ENCODE measurements at regions not wholly inside any gene's neighbourhood (a gene's known extent, or its start where the extent isn't known, plus 50 kb on each side); places are given as distances from the start of the nearest gene placed in this dataset.

DNA sequence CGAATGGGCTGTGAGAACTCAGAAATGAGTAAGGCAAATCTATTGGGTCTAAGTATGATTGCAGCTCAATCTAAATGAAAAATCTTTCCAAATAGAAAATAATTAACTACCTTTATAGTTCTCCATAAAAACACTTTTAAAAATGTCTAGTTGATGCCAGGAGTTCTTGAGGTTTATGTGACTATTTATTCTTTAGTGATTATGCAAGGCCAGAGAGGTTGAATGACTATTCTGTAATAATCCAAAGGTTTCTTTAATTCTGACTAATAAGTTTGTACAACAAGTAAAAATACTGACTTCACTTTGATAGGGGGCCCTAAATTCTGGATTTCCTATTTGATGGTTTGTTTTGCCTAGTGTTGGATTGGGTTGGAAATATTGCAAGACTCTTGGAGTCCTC, 461.2 kb downstream of the EPM2A start:
- Histone ChIP-seq H3K4me3 (ENCODE audit: low read depth, low read length, poor library complexity, severe bottlenecking) (no peak overlapping the region), H3K27ac (ENCODE audit: low read depth, low read length, poor library complexity, severe bottlenecking) (no peak overlapping the region), H3K36me3 (ENCODE audit: insufficient read depth, low read length, poor library complexity, severe bottlenecking) (no peaks in the 10 kb centered on the region), H3K9me3 (ENCODE audit: low read depth, low read length, poor library complexity, severe bottlenecking) (no peaks in the 10 kb centered on the region), H3K27me3 (replicated peaks; ENCODE audit: insufficient read depth, low read depth, low read length, poor library complexity) (no peaks in the 10 kb centered on the region), H3K4me1 (ENCODE audit: insufficient read depth, low read length, poor library complexity, severe bottlenecking) (peaks cover 6% of the 10 kb centered on the region)
- no peak for DNase-seq (ENCODE audit: low spot score)
- POLR2A ChIA-PET (ENCODE audit: low non-redundant PET) = no interaction called here
- BruUV-seq (replicated peaks) = no TSS peak
- CTCF ChIA-PET = interaction anchor here (1.0 kb wide), 1 partner anchor 689 kb away, joined by 3 read pairs; no protein-coding TSS in a partner anchor
- intact Hi-C loops (cut with micrococcal nuclease; ENCODE audit: unreplicated experiment) = no loop called here
- no peak for TF ChIP-seq EZH2 (IDR thresholded peaks at IDR 0.05; ENCODE audit: borderline replicate concordance, low read depth, low read length, poor library complexity, severe bottlenecking)
- TF ChIP-seq, protein P1, sequence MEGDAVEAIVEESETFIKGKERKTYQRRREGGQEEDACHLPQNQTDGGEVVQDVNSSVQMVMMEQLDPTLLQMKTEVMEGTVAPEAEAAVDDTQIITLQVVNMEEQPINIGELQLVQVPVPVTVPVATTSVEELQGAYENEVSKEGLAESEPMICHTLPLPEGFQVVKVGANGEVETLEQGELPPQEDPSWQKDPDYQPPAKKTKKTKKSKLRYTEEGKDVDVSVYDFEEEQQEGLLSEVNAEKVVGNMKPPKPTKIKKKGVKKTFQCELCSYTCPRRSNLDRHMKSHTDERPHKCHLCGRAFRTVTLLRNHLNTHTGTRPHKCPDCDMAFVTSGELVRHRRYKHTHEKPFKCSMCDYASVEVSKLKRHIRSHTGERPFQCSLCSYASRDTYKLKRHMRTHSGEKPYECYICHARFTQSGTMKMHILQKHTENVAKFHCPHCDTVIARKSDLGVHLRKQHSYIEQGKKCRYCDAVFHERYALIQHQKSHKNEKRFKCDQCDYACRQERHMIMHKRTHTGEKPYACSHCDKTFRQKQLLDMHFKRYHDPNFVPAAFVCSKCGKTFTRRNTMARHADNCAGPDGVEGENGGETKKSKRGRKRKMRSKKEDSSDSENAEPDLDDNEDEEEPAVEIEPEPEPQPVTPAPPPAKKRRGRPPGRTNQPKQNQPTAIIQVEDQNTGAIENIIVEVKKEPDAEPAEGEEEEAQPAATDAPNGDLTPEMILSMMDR (conservative IDR thresholded peaks at IDR 0.05; ENCODE audit: low read depth, low read length) = no peak

DNA sequence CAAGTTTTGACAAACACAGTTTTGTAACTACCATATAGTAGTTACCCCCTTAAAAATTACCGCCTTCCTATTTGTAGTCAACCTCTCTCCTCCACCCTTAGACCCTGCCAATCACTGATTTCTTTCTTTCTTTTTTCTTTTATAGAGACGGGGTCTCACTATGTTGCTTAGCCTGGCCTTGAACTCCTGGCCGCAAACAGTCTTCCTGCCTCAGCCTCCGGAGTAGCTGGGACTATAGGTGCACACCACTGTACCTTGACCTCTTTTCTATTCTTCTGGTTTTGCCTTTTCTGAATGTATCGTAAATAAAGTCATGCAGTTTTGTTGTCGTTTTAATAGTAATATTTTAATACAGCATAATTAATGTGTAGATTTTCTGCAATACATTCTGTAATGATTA, 460.3 kb downstream of the EPM2A start:
- H3K36me3 ChIP-seq (ENCODE audit: insufficient read depth, low read length, poor library complexity, severe bottlenecking) = no peaks in the 10 kb centered on the region
- no peaks in the 10 kb centered on the region for H3K9me3 ChIP-seq (ENCODE audit: low read depth, low read length, poor library complexity, severe bottlenecking)
- TF ChIP-seq, protein P1 (conservative IDR thresholded peaks at IDR 0.05; ENCODE audit: low read depth, low read length) = no peak
- no peak for TF ChIP-seq EZH2 (IDR thresholded peaks at IDR 0.05; ENCODE audit: borderline replicate concordance, low read depth, low read length, poor library complexity, severe bottlenecking)
- no peaks in the 10 kb centered on the region for H3K27me3 ChIP-seq (replicated peaks; ENCODE audit: insufficient read depth, low read depth, low read length, poor library complexity)
- H3K4me3 ChIP-seq (ENCODE audit: low read depth, low read length, poor library complexity, severe bottlenecking) = no peak overlapping the region
- no peak for DNase-seq (ENCODE audit: low spot score)
- ChIA-PET CTCF (no interaction called here), POLR2A (ENCODE audit: low non-redundant PET) (no interaction called here)
- no peak overlapping the region for H3K27ac ChIP-seq (ENCODE audit: low read depth, low read length, poor library complexity, severe bottlenecking)
- H3K4me1 ChIP-seq (ENCODE audit: insufficient read depth, low read length, poor library complexity, severe bottlenecking) = peaks cover 12% of the 10 kb centered on the region
- BruUV-seq (replicated peaks) = no TSS peak
- intact Hi-C loops (cut with micrococcal nuclease; ENCODE audit: unreplicated experiment) = no loop called here

DNA sequence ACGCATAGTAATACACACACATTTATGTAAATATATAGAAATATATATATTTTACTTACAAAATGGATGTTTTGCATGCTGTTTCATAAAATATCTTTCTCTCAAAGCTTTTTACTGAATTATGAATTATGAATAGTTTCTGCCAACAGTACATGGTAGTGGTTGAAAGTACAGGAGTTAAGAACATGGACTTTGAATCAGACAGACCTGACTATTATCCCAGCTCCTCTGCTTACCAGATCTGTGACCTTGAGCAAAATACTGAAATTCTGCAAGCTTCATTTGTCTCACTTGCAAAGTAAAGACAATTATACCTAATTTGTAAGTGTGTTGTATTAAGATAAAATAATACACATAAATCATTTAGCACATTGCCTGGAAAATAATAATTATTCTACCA, 459.5 kb downstream of the EPM2A start:
- no peak overlapping the region for H3K27ac ChIP-seq (ENCODE audit: low read depth, low read length, poor library complexity, severe bottlenecking)
- POLR2A ChIA-PET (ENCODE audit: low non-redundant PET) = interaction anchor here (0.5 kb wide), 1 partner anchor 144 kb away, joined by 3 read pairs; no protein-coding TSS in a partner anchor
- no peaks in the 10 kb centered on the region for H3K27me3 ChIP-seq (replicated peaks; ENCODE audit: insufficient read depth, low read depth, low read length, poor library complexity)
- H3K9me3 ChIP-seq (ENCODE audit: low read depth, low read length, poor library complexity, severe bottlenecking) = no peaks in the 10 kb centered on the region
- intact Hi-C loops (cut with micrococcal nuclease; ENCODE audit: unreplicated experiment) = no loop called here
- no TSS peak for BruUV-seq (replicated peaks)
- no peak overlapping the region for H3K4me3 ChIP-seq (ENCODE audit: low read depth, low read length, poor library complexity, severe bottlenecking)
- no peak for DNase-seq (ENCODE audit: low spot score)
- CTCF ChIA-PET = no interaction called here
- no peaks in the 10 kb centered on the region for H3K36me3 ChIP-seq (ENCODE audit: insufficient read depth, low read length, poor library complexity, severe bottlenecking)
- peaks cover 12% of the 10 kb centered on the region for H3K4me1 ChIP-seq (ENCODE audit: insufficient read depth, low read length, poor library complexity, severe bottlenecking)
- TF ChIP-seq, protein P1 (conservative IDR thresholded peaks at IDR 0.05; ENCODE audit: low read depth, low read length) = no peak
- no peak for TF ChIP-seq EZH2 (IDR thresholded peaks at IDR 0.05; ENCODE audit: borderline replicate concordance, low read depth, low read length, poor library complexity, severe bottlenecking)
